SK-N-MC (cell line): ENCODE measurements at regions not wholly inside any gene's neighbourhood (a gene's known extent, or its start where the extent isn't known, plus 50 kb on each side); places are given as distances from the start of the nearest gene placed in this dataset.

Experiments
- DNase-seq: peaks from one replicate; pipeline ENCODE4 v3.0.0-alpha.2; 2011; ENCODE audit warnings: low read depth, low spot score
- H3K27ac ChIP-seq: fragments of 200-600 bp; sonication (generic); 2 replicates; pipeline ENCODE4 v1.5.1; 2016; ENCODE audit warnings: mixed run types
- H3K36me3 ChIP-seq: fragments of 200-600 bp; sonication (generic); 2 replicates; pipeline ENCODE4 v1.6.1; 2017; ENCODE audit warnings: antibody characterized with exemption, low read length, mixed read lengths; ENCODE audit not compliant: insufficient read depth
- H3K4me3 ChIP-seq: fragments of 200-600 bp; sonication (generic); 2 replicates; pipeline ENCODE4 v1.5.1; 2016
- H3K9ac ChIP-seq: fragments of 200-600 bp; sonication (generic); 2 replicates; pipeline ENCODE4 v1.8.0; 2017; ENCODE audit warnings: mixed run types, mixed read lengths; ENCODE audit not compliant: insufficient read length
- H3K9me3 ChIP-seq: fragments of 200-600 bp; sonication (generic); 2 replicates; pipeline ENCODE4 v1.6.1; 2017; ENCODE audit warnings: low read depth, mild to moderate bottlenecking, antibody characterized with exemption, low read length, moderate library complexity, mixed read lengths
- EZH2 ChIP-seq: fragments of 200-600 bp; sonication (generic); IDR thresholded peaks from one replicate; pipeline ENCODE4 v1.6.1; 2017; ENCODE audit warnings: antibody characterized with exemption
- FOXP2 ChIP-seq: optimal IDR thresholded peaks from 2 replicates; pipeline ENCODE3; 2011; ENCODE audit warnings: mild to moderate bottlenecking, moderate library complexity; ENCODE audit not compliant: insufficient read depth; ENCODE audit errors: extremely low read length, control extremely low read depth
- POLR2AphosphoS5 ChIP-seq: IDR thresholded peaks from 2 replicates; pipeline ENCODE4 v1.6.1; 2012; ENCODE audit warnings: mild to moderate bottlenecking, low read depth, low read length, borderline replicate concordance

- no peak overlapping the region for H3K27ac ChIP-seq
- no peaks in the 10 kb centered on the region for H3K36me3 ChIP-seq
- H3K9me3 ChIP-seq: no peaks in the 10 kb centered on the region
- DNase-seq: no peak
- TF ChIP-seq EZH2 (no peak), POLR2AphosphoS5 (no peak), FOXP2 (no peak)
- H3K4me3 ChIP-seq: no peak overlapping the region
- H3K9ac ChIP-seq: no peak overlapping the region
Observed at GRCh38 chr10:44589181-44589943, 204.5 kb upstream of the CXCL12 start.

- H3K4me3 ChIP-seq: no peak overlapping the region
- H3K9me3 ChIP-seq: no peaks in the 10 kb centered on the region
- no peaks in the 10 kb centered on the region for H3K36me3 ChIP-seq
- no peak overlapping the region for H3K27ac ChIP-seq
- TF ChIP-seq EZH2 (no peak), FOXP2 (no peak), POLR2AphosphoS5 (no peak)
- no peak overlapping the region for H3K9ac ChIP-seq
- DNase-seq: no peak
Observed at GRCh38 chr10:44589944-44590449, 205.1 kb upstream of the CXCL12 start.

- no peak for DNase-seq
- H3K9me3 ChIP-seq: no peaks in the 10 kb centered on the region
- H3K9ac ChIP-seq: no peak overlapping the region
- H3K4me3 ChIP-seq: no peak overlapping the region
- H3K36me3 ChIP-seq: no peaks in the 10 kb centered on the region
- no peak for TF ChIP-seq FOXP2
- TF ChIP-seq POLR2AphosphoS5: no peak
- TF ChIP-seq EZH2: no peak
- no peak overlapping the region for H3K27ac ChIP-seq
Observed at GRCh38 chr10:44591911-44592310, 207.0 kb upstream of the CXCL12 start.

- TF ChIP-seq FOXP2: no peak
- TF ChIP-seq EZH2: no peak
- TF ChIP-seq POLR2AphosphoS5: no peak
- H3K9ac ChIP-seq: no peak overlapping the region
- H3K27ac ChIP-seq: no peak overlapping the region
Observed at GRCh38 chr10:44593952-44594351, 209.1 kb upstream of the CXCL12 start.

GRCh38 chr10:44607116-44607515 lies 222.2 kb upstream of the CXCL12 start:
- TF ChIP-seq EZH2: no peak
- no peak for TF ChIP-seq FOXP2
- no peak for TF ChIP-seq POLR2AphosphoS5
- no peak for DNase-seq
- Histone ChIP-seq H3K9ac (no peak overlapping the region), H3K36me3 (no peaks in the 10 kb centered on the region), H3K9me3 (no peaks in the 10 kb centered on the region), H3K4me3 (no peak overlapping the region), H3K27ac (no peak overlapping the region)

More at GRCh38 chr10:44593952-44594351, 209.1 kb upstream of the CXCL12 start:
- Histone ChIP-seq H3K9me3 (no peaks in the 10 kb centered on the region), H3K36me3 (no peaks in the 10 kb centered on the region), H3K4me3 (no peak overlapping the region)
- DNase-seq: no peak

- no peak overlapping the region for H3K4me3 ChIP-seq
- TF ChIP-seq FOXP2 (no peak), POLR2AphosphoS5 (no peak), EZH2 (no peak)
- no peak for DNase-seq
- no peaks in the 10 kb centered on the region for H3K9me3 ChIP-seq
- no peak overlapping the region for H3K27ac ChIP-seq
- no peaks in the 10 kb centered on the region for H3K36me3 ChIP-seq
- H3K9ac ChIP-seq: no peak overlapping the region
Observed at GRCh38 chr10:44618910-44619309, 234.0 kb upstream of the CXCL12 start.

GRCh38 chr10:44619521-44619920 lies 234.6 kb upstream of the CXCL12 start:
- no peak for DNase-seq
- Histone ChIP-seq H3K9me3 (no peaks in the 10 kb centered on the region), H3K27ac (no peak overlapping the region), H3K9ac (no peak overlapping the region), H3K36me3 (no peaks in the 10 kb centered on the region), H3K4me3 (no peak overlapping the region)
- TF ChIP-seq EZH2 (no peak), FOXP2 (no peak), POLR2AphosphoS5 (no peak)

- no peak overlapping the region for H3K27ac ChIP-seq
- H3K9ac ChIP-seq: no peak overlapping the region
- no peaks in the 10 kb centered on the region for H3K36me3 ChIP-seq
Observed at GRCh38 chr10:44619975-44620374, 235.1 kb upstream of the CXCL12 start.

More at GRCh38 chr10:44619975-44620374, 235.1 kb upstream of the CXCL12 start:
- TF ChIP-seq FOXP2 (no peak), POLR2AphosphoS5 (no peak), EZH2 (no peak)
- Histone ChIP-seq H3K4me3 (no peak overlapping the region), H3K9me3 (no peaks in the 10 kb centered on the region)
- DNase-seq: no peak
